HFFc6 (cell line): ENCODE measurements at regions not wholly inside any gene's neighbourhood (a gene's known extent, or its start where the extent isn't known, plus 50 kb on each side); places are given as distances from the start of the nearest gene placed in this dataset.
"Not testable (repeated sequence)": the region's sequence is repeated elsewhere in the genome, so short reads cannot be mapped to it uniquely, and the experiment has no call there.

Source experiments
- DNase-seq: peaks from one replicate; pipeline ENCODE4 v3.0.0-alpha.2; 2018
- H3K27ac Mint-ChIP-seq: 2 replicates; pipeline ENCODE4 v1.8.0; 2020; ENCODE audit warnings: mild to moderate bottlenecking, mixed read lengths
- H3K27me3 Mint-ChIP-seq: 2 replicates; pipeline ENCODE4 v1.8.0; 2021; ENCODE audit warnings: mild to moderate bottlenecking, moderate library complexity, mixed read lengths; ENCODE audit not compliant: insufficient read depth
- H3K36me3 Mint-ChIP-seq: 2 replicates; pipeline ENCODE4 v1.8.0; 2021; ENCODE audit warnings: low read depth, mixed read lengths
- H3K4me1 Mint-ChIP-seq: 2 replicates; pipeline ENCODE4 v1.8.0; 2020; ENCODE audit warnings: low read depth, mixed read lengths
- H3K4me3 Mint-ChIP-seq: 2 replicates; pipeline ENCODE4 v1.8.0; 2020; ENCODE audit warnings: mild to moderate bottlenecking, moderate library complexity, mixed read lengths
- H3K9me3 Mint-ChIP-seq: 2 replicates; pipeline ENCODE4 v1.8.0; 2020; ENCODE audit warnings: mild to moderate bottlenecking, mixed read lengths
- TF ChIP-seq, protein P1 (sequence below): fragments of 200-600 bp; sonication (generic); IDR thresholded peaks from 2 replicates; pipeline ENCODE4 v1.5.0; 2021; ENCODE audit warnings: antibody characterized with exemption, mild to moderate bottlenecking

DNA sequence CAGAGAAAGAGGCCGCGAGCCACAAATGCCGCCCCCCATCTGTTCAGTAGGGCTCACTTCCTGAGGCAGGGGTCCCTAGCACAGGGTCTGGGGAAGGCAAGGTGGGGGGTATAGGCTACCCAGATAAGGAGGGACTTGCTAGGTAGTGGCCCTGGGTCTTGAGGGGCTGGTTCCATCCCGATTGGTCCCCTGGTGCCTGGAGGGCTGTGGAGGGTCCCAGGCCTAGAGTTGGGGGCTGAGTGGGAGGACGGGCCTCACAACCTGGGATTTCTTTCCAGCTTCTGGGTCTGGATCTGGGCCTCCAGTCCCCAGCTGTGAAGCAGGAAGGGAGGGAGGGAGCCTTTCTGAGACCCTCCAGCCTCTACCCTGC, 75.1 kb upstream of the EN2 start:
- no peak for DNase-seq
- H3K27ac Mint-ChIP-seq, result no peak overlapping the region
- no peak overlapping the region for H3K4me3 Mint-ChIP-seq
- no peaks in the 10 kb centered on the region for H3K9me3 Mint-ChIP-seq
- H3K27me3 Mint-ChIP-seq, result peaks cover 66% of the 10 kb centered on the region
- H3K36me3 Mint-ChIP-seq, result no peaks in the 10 kb centered on the region
- H3K4me1 Mint-ChIP-seq, result no peaks in the 10 kb centered on the region
- TF ChIP-seq, protein P1, sequence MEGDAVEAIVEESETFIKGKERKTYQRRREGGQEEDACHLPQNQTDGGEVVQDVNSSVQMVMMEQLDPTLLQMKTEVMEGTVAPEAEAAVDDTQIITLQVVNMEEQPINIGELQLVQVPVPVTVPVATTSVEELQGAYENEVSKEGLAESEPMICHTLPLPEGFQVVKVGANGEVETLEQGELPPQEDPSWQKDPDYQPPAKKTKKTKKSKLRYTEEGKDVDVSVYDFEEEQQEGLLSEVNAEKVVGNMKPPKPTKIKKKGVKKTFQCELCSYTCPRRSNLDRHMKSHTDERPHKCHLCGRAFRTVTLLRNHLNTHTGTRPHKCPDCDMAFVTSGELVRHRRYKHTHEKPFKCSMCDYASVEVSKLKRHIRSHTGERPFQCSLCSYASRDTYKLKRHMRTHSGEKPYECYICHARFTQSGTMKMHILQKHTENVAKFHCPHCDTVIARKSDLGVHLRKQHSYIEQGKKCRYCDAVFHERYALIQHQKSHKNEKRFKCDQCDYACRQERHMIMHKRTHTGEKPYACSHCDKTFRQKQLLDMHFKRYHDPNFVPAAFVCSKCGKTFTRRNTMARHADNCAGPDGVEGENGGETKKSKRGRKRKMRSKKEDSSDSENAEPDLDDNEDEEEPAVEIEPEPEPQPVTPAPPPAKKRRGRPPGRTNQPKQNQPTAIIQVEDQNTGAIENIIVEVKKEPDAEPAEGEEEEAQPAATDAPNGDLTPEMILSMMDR, result no peak

DNA sequence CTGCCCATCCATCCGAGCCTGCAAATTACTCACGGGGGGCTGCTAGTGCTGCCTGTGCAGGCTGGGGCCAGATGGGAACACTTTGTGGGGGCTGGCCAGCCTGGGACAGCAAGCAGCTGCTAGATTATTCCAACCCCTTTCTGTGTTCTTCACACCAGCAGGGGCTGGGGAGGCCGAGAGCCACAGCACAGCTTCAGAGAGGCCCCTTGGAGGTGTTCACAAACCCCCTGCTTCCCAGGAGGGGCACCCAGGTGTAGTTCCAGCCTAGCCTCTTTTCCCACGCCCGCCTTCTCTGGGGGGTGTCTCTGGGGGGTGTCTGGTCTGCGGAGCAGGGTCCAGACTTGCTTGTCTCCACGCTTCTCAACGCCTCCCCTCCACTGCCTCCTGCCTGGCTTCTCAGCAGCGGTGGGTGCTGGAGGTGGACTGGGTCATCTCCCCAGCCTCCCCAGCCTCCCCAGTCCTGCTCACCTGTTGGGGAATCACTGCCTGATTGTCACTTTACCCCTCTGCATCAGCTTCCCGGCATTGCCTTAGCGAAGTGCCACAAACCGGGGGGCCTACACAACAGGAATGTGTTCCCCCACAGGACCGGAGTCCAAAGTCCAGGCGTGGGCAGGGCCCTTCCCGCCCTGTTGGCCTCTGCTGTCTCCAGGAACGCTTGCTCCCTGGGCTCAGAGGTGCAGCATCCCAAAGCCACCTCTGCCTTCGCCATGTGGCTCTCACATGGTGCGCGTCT, 74.0 kb upstream of the EN2 start:
- Mint-ChIP-seq H3K36me3 (no peaks in the 10 kb centered on the region), H3K27me3 (peaks cover 59% of the 10 kb centered on the region), H3K27ac (no peak overlapping the region), H3K9me3 (no peaks in the 10 kb centered on the region), H3K4me1 (no peaks in the 10 kb centered on the region), H3K4me3 (no peak overlapping the region)
- TF ChIP-seq, protein P1, result no peak
- DNase-seq, result no peak

DNA sequence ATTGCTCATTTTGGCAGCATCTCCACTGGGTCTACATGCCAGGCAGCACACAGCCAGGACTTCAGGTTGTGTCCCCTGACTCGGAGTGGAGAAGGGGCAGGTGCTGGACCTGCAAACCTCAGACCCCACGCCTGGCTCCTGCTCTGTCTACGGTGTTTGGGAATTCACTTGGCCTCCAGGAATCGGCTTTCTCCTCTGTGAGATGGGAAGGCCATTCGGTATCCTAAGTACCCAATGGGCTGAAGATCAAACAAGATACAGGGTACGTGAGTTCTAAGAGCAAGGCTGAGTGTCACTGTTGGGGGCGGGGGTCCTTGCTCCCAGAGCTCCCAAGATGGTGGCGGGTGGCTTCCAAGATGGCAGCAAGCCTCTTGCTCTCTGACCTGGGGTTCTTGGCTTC, 73.2 kb upstream of the EN2 start:
- Mint-ChIP-seq H3K4me1 (no peaks in the 10 kb centered on the region), H3K36me3 (no peaks in the 10 kb centered on the region), H3K27ac (no peak overlapping the region), H3K4me3 (no peak overlapping the region), H3K9me3 (no peaks in the 10 kb centered on the region), H3K27me3 (peaks cover 55% of the 10 kb centered on the region)
- TF ChIP-seq, protein P1, result no peak
- no peak for DNase-seq

DNA sequence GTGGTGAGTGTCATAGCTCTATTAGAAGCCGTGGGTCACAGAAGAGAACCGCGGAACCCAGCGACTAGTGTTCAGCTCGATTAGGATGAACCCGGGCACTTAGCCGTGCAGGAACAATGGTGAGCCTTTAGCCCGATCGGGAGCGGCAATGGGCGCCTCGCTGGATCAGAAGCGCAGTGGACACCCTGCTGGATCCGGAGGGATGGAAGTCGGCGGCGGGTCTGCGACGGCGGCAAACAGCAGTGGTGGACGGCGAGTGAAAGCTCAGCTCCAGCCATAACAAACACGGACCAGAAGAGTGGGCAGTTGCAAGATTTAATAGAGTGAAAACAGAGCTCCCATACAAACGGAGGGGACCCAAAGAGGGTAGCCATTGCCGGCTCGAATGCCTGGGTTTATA, 72.7 kb upstream of the EN2 start:
- not testable (repeated sequence) for H3K4me3 Mint-ChIP-seq, H3K27ac Mint-ChIP-seq, H3K4me1 Mint-ChIP-seq, H3K9me3 Mint-ChIP-seq, H3K36me3 Mint-ChIP-seq, DNase-seq
- H3K27me3 Mint-ChIP-seq, result peaks cover 52% of the 10 kb centered on the region

- Mint-ChIP-seq H3K9me3 (no peaks in the 10 kb centered on the region), H3K4me1 (no peaks in the 10 kb centered on the region), H3K36me3 (no peaks in the 10 kb centered on the region), H3K27me3 (peaks cover 41% of the 10 kb centered on the region), H3K4me3 (no peak overlapping the region), H3K27ac (no peak overlapping the region)
- TF ChIP-seq, protein P1, result no peak
- no peak for DNase-seq
Observed at GRCh38 chr7:155386608-155387007, 71.3 kb upstream of the EN2 start.

GRCh38 chr7:155387066-155387620, 70.8 kb upstream of the EN2 start:
- Mint-ChIP-seq H3K27ac (no peak overlapping the region), H3K36me3 (no peaks in the 10 kb centered on the region), H3K27me3 (peaks cover 41% of the 10 kb centered on the region), H3K4me3 (no peak overlapping the region), H3K4me1 (no peaks in the 10 kb centered on the region), H3K9me3 (no peaks in the 10 kb centered on the region)
- TF ChIP-seq, protein P1, result no peak
- DNase-seq, result no peak
